Kidney (tissue), 13 donors: ENCODE measurements at regions not wholly inside any gene's neighbourhood (a gene's known extent, or its start where the extent isn't known, plus 50 kb on each side); places are given as distances from the start of the nearest gene placed in this dataset.

ENCODE experiments used
- DNase-seq, 5 donors: peaks; one replicate each; pipeline ENCODE4 v3.0.0-alpha.2; 2013 to 2020
- FAIRE-seq: peaks from 2 replicates; lab custom pipeline; 2012; peaks lifted over from hg19 to GRCh38; lab: Jason Lieb, UNC
- H3K27ac ChIP-seq, 2 donors: one replicate each; pipeline ENCODE4 v1.7.0; 2013; ENCODE audit warnings: low read depth in 2 of 2, low read length in 2 of 2, inconsistent platforms in 1 of 2
- H3K27me3 ChIP-seq: one replicate; pipeline ENCODE4 v1.7.1; 2013; ENCODE audit warnings: low read length, inconsistent platforms; ENCODE audit not compliant: control insufficient read depth, insufficient read depth
- H3K36me3 ChIP-seq, 3 donors: one replicate each; pipeline versions ENCODE4 v1.7.0 to v1.7.1; 2013; ENCODE audit warnings: low read length in 3 of 3, control low read depth in 1 of 3, inconsistent platforms in 1 of 3; ENCODE audit not compliant: insufficient read depth in 3 of 3, control insufficient read depth in 2 of 3
- H3K4me1 ChIP-seq, 3 donors: one replicate each; pipeline versions ENCODE4 v1.7.0 to v1.7.1; 2013; ENCODE audit warnings: low read length in 3 of 3, inconsistent platforms in 1 of 3, low read depth in 1 of 3; ENCODE audit not compliant: control insufficient read depth in 2 of 3, insufficient read depth in 2 of 3
- H3K4me3 ChIP-seq, 3 donors: one replicate each; pipeline versions ENCODE4 v1.7.0 to v1.8.1; 2013; ENCODE audit warnings: low read length in 3 of 3, control low read depth in 1 of 3, inconsistent platforms in 1 of 3
- H3K9ac ChIP-seq, 3 donors: one replicate each; pipeline versions ENCODE4 v1.7.0 to v1.7.1; 2013; ENCODE audit warnings: low read length in 3 of 3, control low read depth in 1 of 3, inconsistent platforms in 1 of 3
- H3K9me3 ChIP-seq, 3 donors: one replicate each; pipeline versions ENCODE4 v1.7.0 to v1.7.1; 2013; ENCODE audit warnings: low read length in 3 of 3, control low read depth in 1 of 3, inconsistent platforms in 1 of 3; ENCODE audit not compliant: control insufficient read depth in 2 of 3, insufficient read depth in 1 of 3
- CTCF ChIP-seq: IDR thresholded peaks from 3 replicates; pipeline ENCODE4 v1.5.1; 2012; ENCODE audit warnings: mild to moderate bottlenecking, moderate library complexity, borderline replicate concordance; ENCODE audit not compliant: insufficient read depth; ENCODE audit errors: extremely low read depth
- intact Hi-C: fragments of 100-400 bp; cut with DNase I; formaldehyde crosslinking; loops from one replicate; pipeline ENCODE4 v1.11.1; 2022
- donor health status: control.
- donor health status: control.
- donor health status: control.
- donor health status: control.
- donor health status: control.
- donor health status: DM: yes; HTN: yes; CAD: no.
- donor health status: Normal renal cell carcinoma (clear cell type).

GRCh38 chr11:32312206-32312817 is 123.0 kb downstream of the WT1 start:
- Histone ChIP-seq H3K9me3 (no peaks in the 10 kb centered on the region), H3K9ac (peak overlapping the region in 1 of 3 donors; percentile 16), H3K27me3 (no peaks in the 10 kb centered on the region), H3K4me3 (peak overlapping the region in 1 of 3 donors; percentile 12), H3K27ac (no peak overlapping the region), H3K4me1 (peaks cover 0 to 9% (median 2%) of the 10 kb centered on the region in 3 donors), H3K36me3 (no peaks in the 10 kb centered on the region)
- FAIRE-seq: no peak
- DNase-seq: no peak
- intact Hi-C loops: no loop called here
- no peak for TF ChIP-seq CTCF

- Histone ChIP-seq H3K9me3 (no peaks in the 10 kb centered on the region), H3K27me3 (no peaks in the 10 kb centered on the region), H3K27ac (no peak overlapping the region), H3K36me3 (no peaks in the 10 kb centered on the region), H3K4me1 (peaks cover 0 to 11% (median 2%) of the 10 kb centered on the region in 3 donors), H3K4me3 (peak overlapping the region in 1 of 3 donors; percentile 12), H3K9ac (peak overlapping the region in 1 of 3 donors; percentile 16)
- intact Hi-C loops: no loop called here
- peak; percentile 56 for TF ChIP-seq CTCF
- peak in 4 of 5 donors; percentile 72 to 88 (median 79) for DNase-seq
- FAIRE-seq: no peak
Observed at GRCh38 chr11:32312865-32313403, 122.4 kb downstream of the WT1 start.

- H3K36me3 ChIP-seq: no peaks in the 10 kb centered on the region
- peaks cover 0 to 11% (median 2%) of the 10 kb centered on the region in 3 donors for H3K4me1 ChIP-seq
- no peak overlapping the region for H3K4me3 ChIP-seq
- H3K9ac ChIP-seq: no peak overlapping the region
- DNase-seq: peak in 4 of 5 donors; percentile 61 to 72 (median 65)
- intact Hi-C loops: no loop called here
- H3K27ac ChIP-seq: no peak overlapping the region
- H3K27me3 ChIP-seq: no peaks in the 10 kb centered on the region
- no peak for FAIRE-seq
- H3K9me3 ChIP-seq: no peaks in the 10 kb centered on the region
- TF ChIP-seq CTCF: no peak
Observed at GRCh38 chr11:32313477-32313876, 121.9 kb downstream of the WT1 start.
